Choroid plexus epithelial cell (primary cell): ENCODE measurements at regions not wholly inside any gene's neighbourhood (a gene's known extent, or its start where the extent isn't known, plus 50 kb on each side); places are given as distances from the start of the nearest gene placed in this dataset.
A peak's percentile ranks its signal among the peaks of the same experiment; 100 is the strongest.

Experiments used
- DNase-seq: peaks from one replicate; pipeline ENCODE4 v3.0.0-alpha.2; 2010; ENCODE audit warnings: low read depth
- H3K4me3 ChIP-seq: 2 replicates; pipeline ENCODE4 v1.5.1; 2011; ENCODE audit warnings: low read depth, mild to moderate bottlenecking, control low read depth, low read length, moderate library complexity
- TF ChIP-seq, protein P1 (sequence below): conservative IDR thresholded peaks from 2 replicates; pipeline ENCODE4 v1.5.1; 2011; ENCODE audit warnings: low read depth, mild to moderate bottlenecking, control low read depth, inconsistent platforms, low read length, moderate library complexity

- H3K4me3 ChIP-seq = no peak overlapping the region
- TF ChIP-seq, protein P1, sequence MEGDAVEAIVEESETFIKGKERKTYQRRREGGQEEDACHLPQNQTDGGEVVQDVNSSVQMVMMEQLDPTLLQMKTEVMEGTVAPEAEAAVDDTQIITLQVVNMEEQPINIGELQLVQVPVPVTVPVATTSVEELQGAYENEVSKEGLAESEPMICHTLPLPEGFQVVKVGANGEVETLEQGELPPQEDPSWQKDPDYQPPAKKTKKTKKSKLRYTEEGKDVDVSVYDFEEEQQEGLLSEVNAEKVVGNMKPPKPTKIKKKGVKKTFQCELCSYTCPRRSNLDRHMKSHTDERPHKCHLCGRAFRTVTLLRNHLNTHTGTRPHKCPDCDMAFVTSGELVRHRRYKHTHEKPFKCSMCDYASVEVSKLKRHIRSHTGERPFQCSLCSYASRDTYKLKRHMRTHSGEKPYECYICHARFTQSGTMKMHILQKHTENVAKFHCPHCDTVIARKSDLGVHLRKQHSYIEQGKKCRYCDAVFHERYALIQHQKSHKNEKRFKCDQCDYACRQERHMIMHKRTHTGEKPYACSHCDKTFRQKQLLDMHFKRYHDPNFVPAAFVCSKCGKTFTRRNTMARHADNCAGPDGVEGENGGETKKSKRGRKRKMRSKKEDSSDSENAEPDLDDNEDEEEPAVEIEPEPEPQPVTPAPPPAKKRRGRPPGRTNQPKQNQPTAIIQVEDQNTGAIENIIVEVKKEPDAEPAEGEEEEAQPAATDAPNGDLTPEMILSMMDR = no peak
- DNase-seq = peak; percentile 96
Observed at GRCh38 chr2:240250985-240251847, 110.8 kb upstream of the OTOS start.

GRCh38 chr2:240251848-240252190 is 111.4 kb upstream of the OTOS start:
- H3K4me3 ChIP-seq = no peak overlapping the region
- TF ChIP-seq, protein P1 = no peak
- DNase-seq = no peak

- TF ChIP-seq, protein P1 = no peak
- no peak for DNase-seq
- H3K4me3 ChIP-seq = no peak overlapping the region
Observed at GRCh38 chr2:240252191-240252871, 111.9 kb upstream of the OTOS start.

GRCh38 chr2:240252872-240253511 is 112.5 kb upstream of the OTOS start:
- TF ChIP-seq, protein P1 = no peak
- DNase-seq = no peak
- H3K4me3 ChIP-seq = no peak overlapping the region

DNA sequence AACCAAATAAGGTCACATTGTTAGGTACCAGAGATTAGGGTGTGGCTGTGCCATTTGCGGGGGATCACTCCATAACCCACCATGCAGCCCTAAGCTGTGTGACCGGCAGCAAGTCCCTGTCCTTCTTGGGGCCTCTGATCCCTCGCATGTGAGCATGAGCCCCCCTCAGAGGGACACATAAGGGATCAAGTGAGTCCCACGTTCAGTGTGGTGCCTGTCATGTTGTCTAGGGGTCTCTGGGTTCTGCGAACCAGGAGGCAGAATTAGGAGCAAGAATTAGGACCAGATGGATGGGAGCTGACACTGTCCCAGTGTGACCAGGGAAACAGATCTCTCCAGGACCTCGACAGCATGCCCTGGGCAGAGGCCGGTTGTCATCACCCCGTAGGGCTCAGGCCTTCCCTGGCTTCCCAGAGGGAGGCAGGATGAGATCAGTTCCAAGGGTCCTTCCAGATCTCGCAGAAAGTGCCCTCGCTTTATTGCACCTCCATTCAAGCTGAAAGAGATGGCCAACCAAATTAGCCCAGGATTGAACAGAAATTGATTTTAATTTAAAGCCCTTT is 113.2 kb upstream of the OTOS start:
- no peak overlapping the region for H3K4me3 ChIP-seq
- no peak for DNase-seq
- TF ChIP-seq, protein P1 = no peak

DNA sequence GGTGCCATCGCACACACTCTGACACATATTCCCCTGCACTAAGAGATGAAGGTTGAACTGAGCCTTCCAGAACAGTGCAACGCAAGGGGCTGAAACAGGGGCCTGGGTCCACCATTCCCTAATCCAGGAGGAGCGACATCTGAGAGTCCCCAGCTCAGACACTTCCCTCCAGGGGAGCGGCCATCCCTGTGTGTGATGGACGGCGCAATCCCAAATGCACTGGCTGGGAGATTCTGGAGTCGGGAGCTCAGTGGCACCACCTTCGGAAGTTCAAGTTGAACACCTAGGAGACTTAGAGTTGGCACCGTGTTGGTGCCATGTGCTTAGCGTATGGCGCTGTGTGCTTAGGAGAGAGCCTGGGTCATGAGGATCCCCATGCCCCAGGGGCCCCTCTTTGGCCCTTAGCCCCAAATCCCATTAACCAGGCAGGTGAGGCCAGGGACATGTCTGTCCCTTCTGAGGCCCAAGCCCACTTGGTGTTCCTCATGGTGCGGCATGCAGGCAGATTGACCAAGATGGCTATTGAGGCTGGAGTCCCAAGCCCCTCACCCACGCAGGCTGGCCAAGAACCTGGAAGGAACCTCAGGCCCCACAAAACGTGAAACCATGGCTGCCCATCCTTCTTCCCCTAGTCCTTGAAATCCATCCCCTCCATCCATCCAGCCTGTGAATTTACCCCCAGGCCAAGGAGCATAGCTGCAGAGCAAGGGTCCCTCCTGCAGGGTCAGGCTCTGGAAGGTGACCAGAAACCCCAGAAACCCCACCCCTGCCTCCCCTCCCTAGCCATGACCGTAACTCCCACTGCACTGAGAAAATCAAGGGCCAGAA is 114.1 kb upstream of the OTOS start:
- no peak for DNase-seq
- no peak overlapping the region for H3K4me3 ChIP-seq
- TF ChIP-seq, protein P1 = no peak
